HG02970 (cell line): ENCODE measurements at regions not wholly inside any gene's neighbourhood (a gene's known extent, or its start where the extent isn't known, plus 50 kb on each side); places are given as distances from the start of the nearest gene placed in this dataset.

ENCODE experiments used
- ATAC-seq: cut with Tn5 transposase; IDR thresholded peaks from one replicate; pipeline ENCODE4 v1.9.1; 2021; ENCODE audit warnings: mild to moderate bottlenecking, moderate library complexity, moderate number of reproducible peaks; ENCODE audit not compliant: unreplicated experiment, low FRiP score

DNA sequence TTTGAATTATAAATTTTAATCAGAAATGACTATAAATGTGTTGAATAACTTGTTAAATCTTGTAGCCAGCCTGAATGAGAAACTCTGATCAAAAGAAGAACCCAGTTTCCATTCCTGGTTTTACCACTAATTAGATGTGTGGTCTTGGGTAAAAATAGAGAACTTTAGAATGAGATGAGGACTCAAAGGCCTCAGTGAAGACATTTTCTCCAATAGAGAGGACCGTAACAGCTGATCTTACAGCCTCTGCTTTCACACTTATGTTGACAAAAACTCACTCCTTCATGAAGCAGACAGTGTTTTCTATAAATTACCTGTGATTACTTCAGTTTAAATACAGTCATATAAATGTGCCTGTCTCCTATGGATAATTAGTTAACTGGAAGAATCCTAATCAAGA is 200.1 kb upstream of the MEOX2 start:
- ATAC-seq, result no peak

DNA sequence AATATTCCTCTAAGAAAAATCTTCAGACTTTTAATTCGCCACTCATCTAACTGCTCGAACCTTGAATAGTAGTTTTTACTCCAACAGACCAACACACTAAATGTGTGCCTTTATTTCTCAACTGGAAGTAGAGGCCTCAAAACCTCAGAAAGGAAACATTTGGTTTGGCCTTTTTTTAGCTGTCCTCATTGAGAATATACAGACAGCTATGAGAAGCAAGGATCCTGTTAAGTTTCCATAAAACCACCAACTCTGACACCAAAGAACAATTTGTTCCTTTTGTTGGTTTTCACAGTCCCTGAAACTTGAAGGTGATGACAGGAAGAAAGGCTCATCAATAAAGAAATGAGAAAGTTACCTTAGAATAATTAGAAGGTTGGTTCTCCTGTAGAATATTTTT is 199.2 kb upstream of the MEOX2 start:
- no peak for ATAC-seq

DNA sequence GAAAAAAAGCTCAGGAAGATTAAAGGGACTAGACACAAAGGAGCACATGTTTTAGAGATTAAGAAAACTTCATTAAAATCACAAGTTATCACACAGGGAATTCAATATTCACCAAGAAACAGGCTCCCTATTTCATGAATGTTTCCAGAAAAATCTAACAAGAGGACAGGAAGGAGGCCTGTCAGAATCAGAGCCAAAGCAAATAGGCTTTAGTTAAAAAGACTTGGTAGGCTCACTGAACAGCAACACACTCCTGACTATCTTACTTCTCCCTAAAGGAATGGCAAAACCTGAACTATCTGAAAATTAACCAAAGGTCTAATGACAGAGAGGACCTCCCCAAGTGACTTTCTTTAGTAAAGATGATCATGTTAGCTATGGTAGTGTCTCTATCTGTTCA is 188.3 kb upstream of the MEOX2 start:
- ATAC-seq, result no peak

DNA sequence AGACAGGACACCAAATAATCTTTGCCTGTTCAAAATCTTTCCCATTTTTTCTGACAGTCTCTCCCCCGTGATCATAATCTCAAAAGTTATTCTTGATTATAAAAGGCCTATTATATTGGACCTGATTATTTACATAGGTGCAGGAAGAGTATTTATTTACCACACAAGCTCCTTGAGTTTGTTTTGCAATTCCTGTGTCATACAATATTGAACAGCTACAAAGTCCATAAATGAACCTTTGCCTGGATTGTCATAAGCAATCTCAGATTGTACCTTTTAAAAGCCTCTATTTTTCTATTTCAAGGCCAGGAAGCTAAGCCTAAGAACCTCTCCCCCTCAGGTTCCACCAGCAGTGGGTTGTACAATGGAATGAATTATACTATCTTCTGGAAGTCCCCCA is 183.9 kb upstream of the MEOX2 start:
- ATAC-seq, result no peak

DNA sequence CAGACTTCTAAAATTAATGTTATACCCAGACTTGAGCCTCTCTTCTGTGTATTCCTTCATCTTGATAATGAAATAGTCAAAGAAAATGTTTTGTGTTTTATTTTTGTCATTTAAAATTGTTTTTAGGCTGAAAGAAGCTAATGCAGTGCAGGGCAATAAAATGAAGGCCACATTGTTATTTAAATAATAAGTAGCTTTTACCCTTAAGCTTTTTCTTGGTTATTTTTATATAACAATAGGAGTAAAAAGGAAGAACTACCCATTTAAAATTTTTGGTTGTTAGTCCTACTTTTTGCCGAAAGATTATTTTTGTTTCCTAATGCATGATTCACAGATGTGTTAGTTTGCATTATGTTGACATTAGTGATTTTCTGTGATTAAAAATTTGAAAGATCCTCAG is 181.0 kb upstream of the MEOX2 start:
- ATAC-seq, result no peak

DNA sequence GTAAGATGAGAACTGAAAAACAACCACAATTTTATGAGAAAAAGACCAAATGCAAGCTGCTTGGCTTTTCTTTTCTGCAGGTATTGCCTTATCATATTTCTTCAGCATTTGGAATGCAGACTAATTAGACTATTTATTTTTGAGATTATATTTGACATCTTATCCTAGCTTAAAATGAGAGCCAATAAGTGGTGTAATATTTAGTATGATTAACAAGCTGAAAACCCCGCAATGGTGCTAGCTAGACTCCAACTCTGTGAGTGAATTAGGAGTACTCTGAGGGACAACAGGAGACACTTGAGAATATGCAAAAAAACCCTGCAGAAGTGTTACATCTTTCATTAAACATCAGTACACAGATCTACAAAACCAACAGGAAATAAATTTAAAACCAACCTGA is 180.3 kb upstream of the MEOX2 start:
- ATAC-seq, result no peak

DNA sequence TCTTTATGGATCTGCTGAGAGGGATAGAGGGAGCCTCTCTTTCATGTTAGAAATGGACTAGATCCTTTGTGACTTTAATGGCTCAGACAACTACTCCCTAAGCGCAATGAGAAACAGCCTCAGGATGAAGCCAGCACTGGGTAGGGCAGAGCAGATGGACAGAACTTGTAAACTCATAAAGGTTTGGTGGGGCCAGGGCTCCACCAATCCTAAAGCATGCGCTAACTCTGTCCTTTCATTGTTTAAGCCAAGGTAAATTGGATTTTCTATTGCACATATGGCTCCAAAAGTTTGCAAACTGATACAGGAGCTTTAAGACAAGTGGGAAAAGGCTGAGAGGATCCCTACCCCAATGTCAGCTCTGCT is 178.1 kb upstream of the MEOX2 start:
- ATAC-seq, result no peak

DNA sequence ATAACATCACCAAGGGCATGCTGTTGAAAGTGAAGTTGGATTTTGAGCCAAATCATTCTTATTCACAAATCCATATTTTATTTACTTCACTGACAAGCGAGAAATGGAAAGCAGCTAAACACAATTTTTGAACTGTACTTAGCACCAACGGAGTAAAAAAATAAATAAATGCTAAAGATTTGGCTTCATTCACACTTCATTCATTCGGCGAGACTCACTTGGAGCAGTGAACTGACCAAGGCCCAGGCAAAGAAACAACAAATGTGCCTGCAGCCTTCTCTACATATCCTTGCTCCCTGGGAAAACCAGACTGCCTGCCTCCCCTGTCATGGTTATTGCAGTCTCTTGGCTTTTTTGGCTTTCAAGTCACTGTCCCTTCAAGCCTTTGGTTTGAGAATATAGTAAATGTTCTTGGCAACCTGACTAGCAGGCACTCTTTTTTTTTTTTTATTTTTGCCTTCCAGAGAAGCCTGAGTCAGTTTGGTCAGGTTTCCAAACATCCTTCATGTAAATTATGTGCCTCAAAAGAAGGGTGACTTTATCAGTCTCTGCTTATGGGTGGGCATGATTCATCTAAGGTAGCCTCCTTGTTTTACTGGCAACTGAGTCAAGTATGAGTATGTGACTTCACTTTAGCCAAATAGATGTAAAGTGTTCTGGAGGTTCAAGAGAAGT is 177.6 kb upstream of the MEOX2 start:
- ATAC-seq, result no peak

DNA sequence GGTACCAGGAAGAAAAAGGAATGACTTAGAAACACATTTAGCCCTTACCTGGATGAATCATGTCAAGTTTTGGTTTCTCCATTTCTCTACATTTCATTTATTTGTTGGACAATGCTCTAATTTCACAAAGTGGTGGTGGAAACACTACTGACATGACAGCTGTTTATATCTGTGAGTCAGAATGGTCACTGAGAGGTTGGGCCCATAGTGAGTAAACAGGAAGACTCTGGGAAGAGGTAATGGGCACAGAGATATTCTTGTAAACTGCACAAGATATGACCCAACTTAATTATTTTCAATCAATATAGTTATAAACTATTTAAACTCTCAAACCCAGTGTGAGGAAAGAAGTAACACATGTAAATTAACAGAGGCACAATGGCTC is 176.3 kb upstream of the MEOX2 start:
- no peak for ATAC-seq

DNA sequence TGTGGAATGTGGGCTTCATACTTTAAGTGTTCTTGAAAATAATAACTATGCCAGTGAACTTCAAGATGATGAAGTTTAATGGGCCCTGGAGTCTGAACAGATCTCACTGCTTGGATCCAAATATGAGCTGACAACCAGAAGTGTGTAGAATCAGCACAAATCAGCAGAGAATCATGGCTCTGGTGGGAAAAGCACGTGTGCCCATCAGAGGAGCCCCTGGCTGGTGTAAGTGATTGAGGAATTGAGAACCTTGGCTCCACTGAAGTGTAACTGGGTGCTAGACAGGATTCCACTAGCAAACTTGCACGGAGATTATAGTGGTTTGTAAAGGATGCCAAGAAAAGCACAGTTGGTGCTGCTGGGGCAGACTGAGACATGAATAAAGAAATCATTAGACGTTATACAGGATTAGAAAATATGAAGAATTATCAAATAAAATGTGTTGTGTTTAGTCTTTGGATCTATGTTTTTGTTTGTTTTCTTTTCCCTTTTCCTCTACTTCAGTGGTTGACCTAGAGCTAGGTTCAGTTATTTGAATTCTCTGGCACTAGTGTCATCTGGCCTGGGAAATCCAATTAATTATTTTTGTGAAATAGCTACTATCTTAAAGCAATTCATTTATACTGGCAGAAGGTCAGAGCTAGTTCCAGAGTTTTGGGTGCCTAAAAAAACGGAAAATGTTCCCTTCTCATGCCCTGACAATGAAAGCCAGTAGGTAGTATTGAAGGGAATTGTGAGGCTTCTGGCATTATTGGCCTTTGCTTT is 175.7 kb upstream of the MEOX2 start:
- ATAC-seq, result no peak

DNA sequence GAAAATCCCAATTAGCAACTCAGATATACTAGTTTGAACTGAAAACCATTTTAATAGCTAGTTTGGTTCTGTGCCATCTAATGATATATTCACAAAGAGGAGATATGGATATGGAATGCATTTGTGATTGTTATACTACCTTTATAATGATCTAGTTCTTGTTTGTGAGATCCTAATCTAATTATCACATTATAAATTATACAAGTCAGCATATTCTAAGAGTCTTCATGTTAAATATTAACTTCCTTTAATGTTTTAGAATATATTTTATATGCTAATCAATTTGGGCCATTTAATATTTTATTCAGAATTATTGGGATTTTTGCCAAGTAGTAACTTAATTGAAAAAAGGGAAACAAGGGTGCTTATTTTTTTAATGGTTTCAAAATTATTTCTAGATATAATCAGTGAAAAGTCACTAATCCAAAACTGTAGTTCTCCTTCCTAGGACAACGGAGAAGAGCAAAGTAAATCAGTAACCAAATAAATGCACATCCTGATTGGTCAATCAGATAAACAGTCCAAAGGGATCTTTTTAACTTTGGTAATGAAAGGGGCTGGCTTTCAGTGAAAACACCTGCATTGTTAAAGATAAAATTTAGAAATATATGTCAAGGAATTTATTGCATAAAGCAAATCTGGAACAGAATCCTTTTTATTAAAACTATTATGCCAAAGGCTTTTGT is 173.9 kb upstream of the MEOX2 start:
- no peak for ATAC-seq

DNA sequence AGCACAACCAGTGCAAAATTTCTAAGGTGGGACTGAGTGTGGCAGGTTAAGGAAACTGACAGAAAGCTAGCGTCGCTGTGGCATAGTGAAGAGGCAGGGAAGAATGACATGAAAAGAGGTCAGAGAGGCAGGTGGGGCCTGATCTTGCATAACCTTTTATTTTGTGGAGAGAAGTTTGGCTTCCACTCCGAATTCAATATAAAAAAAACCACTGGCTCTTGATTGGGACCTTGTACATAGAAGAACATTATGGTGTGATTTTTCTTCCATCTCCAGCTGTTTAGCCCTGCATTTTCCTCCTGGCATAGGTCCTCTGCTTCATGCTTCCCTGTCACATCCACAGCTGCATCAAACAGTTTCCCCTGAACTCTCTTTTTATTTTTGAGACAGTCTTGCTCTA is 170.5 kb upstream of the MEOX2 start:
- ATAC-seq, result no peak

DNA sequence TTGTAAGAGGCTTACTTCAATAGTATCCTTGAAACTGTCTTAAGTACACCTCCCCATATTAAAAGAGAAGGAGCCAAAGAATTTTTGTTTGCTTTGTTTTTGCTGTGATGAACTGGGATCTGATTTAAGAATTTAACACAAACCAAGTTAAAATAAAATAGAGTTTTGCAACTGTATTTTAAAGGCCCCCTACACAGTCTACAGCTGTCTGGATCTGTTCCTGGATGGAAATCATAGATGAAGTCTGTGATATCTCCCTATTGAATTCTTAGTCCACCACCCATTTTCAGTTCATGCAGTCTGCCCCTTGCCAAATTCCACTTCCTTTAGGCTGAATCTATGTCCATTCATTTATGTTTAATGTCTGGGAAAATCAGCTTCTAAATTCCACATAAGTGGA is 169.8 kb upstream of the MEOX2 start:
- no peak for ATAC-seq

DNA sequence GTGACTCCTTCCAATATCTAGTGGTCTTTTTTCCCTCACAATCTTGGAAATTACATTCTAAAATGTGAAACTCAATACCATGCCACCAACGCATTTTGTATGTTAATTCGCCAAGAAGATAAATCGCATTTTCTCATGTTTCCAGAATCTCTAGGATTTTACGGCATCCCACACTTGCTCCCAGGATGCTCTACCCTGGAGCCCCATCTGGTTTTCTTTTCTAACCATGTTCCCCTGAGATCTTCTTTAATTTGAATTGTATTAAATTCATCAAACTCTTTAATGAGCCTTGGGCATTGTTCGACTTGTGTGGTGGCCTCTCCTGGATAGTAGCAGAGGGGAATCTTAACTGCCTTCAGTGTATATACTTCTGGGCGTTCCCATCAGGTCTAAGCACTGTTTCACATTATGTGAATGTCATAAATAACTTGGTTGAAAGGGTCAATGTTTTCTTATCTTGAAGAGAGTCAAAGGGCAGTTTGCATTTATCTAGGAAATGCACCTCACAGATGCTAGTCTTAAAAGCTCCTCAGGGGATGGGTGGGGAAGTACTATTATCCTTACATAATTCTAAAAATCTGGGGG is 169.1 kb upstream of the MEOX2 start:
- no peak for ATAC-seq

DNA sequence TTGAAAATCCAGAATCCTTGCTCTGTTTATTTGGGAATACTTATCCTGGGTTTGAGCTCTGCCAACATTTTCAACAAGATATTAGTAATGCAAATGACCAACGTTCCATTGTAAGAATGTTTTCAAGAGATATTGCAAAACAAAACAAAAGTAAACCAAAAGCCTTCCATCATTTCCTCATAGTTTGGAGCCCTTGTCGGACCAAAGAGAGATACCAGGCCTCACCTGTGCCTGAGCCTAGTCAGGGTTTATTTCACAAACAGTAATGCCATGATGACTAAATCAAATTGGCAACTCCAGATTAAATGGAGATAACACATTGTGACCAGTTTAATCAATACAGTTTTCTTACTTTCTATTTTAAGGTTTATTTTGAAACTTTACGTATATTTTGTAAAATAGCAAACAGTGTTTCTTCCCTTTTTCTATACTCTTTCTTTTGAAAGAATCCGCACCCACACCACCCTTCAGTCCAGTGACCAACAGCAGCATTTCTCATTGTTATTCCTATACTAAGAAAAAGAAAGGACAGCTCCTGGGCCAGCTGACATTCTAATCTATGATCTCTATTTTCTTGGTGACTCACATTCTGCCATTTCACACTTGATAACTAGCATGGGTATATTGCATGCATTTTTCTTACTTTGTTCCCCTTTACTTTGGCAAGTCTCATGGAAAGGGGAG is 168.5 kb upstream of the MEOX2 start:
- no peak for ATAC-seq

DNA sequence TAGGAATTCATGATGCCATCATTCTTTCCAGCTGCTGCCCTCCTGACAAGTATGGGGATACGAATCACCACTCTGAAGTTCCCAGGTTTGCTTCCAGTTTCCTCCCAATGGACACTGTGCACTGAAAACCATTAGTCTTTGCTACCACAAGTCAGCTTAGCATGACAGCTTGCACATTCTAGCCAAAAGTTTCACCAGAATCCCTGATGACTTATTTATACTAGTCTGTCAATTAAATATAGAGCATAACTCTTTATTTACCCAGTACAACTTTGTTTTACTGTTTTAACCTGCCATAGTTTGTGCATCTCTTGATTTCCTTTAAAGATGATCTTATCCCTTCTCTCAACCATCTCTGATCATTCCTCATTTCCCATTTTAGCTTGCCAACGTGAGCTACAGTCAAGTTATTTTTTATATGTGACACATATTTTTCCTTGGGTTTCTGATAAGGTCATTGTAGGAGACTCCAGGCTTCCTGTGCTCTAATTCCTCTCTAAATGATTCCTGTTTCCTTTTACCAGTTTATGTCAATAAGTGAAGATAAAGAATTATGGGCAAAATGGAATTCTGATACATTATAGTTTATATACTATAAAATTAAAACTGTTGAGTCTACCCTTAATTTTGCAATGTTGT is 167.5 kb upstream of the MEOX2 start:
- ATAC-seq, result no peak

DNA sequence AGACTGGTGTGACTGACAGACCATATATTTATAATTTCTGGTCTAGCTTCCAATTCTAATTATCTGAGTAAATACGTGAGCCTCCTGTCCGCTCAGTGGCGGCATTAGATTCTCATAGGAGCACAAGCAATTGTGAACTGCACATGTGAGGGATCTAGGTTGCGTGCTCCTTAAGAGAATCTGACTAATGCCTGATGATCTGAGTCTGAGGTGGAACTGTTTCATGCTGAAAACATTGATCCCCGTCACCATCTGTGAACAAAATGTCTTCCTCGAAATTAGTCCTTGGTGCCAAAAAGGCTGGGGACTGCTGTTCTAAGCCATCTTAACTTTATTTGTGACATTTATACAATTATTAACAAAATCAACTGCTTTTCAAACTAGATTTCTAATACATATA is 164.7 kb upstream of the MEOX2 start:
- ATAC-seq, result no peak

DNA sequence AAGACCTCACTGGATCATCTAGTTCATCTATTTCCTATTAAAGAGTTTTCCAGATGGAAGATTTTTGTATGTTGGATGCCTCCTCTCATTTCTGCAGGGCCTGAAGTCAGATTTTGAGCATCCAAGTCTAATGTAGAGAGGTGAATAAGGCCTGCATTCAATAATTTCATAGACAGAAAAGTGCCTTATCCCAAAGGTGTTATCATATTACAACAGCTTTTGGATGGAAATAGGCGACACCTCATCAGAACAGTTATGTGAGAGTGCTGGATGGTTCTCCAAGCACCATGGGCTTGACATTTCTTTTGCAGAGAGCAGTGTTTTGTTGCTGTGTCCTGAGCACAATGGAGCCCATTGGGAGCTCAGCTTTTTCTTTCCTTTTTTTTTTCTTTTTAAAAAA is 162.4 kb upstream of the MEOX2 start:
- no peak for ATAC-seq

DNA sequence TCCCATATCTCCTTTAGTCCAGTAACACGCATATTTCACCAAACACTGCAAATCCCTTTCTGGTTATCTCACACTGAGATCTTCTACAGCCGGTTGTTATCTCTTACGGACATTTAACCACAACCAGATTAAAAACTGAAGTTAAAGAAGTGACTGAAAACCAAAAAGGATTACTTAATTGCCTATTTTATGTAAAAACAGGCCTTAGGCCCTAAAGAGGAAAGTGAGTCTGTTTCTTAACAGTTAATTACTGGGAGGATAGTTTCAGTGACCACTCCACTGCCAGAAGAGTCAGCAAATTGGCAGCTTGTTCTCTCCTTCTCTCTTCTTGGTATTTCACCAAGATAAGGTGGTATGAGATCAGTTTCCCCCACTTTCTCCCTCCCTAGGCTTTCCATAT is 161.9 kb upstream of the MEOX2 start:
- ATAC-seq, result no peak

DNA sequence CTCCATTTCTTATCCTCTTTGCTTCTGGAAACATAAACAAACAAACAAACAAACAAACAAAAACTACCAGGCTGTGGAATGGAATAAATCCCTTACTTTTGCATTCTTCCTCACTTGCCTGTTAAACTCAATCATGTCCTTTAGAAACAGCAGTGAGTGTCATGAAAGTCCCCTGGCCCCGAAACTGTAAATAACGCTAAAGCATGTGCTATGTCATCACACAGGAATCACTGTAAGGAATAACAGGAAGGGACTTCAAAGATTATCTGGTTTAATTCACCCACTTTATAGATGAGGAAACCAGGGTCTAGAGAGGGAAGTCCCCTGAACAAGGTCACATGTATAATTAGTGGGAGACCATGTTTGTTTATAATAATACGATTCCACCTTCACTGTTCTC is 159.4 kb upstream of the MEOX2 start:
- ATAC-seq, result no peak

DNA sequence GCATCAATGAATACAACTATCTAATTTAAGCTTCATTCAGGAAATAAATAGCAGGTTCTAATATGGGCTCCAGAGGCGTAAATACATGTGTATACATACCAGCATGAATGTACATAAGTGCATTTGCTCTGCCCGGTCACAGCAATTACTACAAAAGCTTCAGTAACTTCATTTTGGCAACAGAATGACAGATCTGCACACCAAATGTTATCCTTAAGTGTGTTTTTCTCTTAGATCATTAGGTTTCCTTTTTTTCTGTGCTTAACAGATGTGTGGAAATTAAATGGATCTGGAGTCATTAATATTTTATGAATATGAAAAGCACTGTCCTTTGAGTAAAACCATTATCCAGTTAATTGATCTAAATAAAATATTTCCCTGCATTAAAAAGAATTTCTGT is 159.0 kb upstream of the MEOX2 start:
- no peak for ATAC-seq
